PC-9 (cell line): ENCODE measurements at regions not wholly inside any gene's neighbourhood (a gene's known extent, or its start where the extent isn't known, plus 50 kb on each side); places are given as distances from the start of the nearest gene placed in this dataset.

Experiments
- EZH2 ChIP-seq: fragments of 200-600 bp; sonication (generic); IDR thresholded peaks from 2 replicates; pipeline ENCODE4 v1.8.0; 2017; ENCODE audit warnings: antibody characterized with exemption, low read depth
- TF ChIP-seq, protein P1 (sequence below): fragments of 200-600 bp; sonication (generic); conservative IDR thresholded peaks from 2 replicates; pipeline ENCODE4 v1.6.1; 2017; ENCODE audit warnings: mixed run types, antibody characterized with exemption, mild to moderate bottlenecking, moderate library complexity

DNA sequence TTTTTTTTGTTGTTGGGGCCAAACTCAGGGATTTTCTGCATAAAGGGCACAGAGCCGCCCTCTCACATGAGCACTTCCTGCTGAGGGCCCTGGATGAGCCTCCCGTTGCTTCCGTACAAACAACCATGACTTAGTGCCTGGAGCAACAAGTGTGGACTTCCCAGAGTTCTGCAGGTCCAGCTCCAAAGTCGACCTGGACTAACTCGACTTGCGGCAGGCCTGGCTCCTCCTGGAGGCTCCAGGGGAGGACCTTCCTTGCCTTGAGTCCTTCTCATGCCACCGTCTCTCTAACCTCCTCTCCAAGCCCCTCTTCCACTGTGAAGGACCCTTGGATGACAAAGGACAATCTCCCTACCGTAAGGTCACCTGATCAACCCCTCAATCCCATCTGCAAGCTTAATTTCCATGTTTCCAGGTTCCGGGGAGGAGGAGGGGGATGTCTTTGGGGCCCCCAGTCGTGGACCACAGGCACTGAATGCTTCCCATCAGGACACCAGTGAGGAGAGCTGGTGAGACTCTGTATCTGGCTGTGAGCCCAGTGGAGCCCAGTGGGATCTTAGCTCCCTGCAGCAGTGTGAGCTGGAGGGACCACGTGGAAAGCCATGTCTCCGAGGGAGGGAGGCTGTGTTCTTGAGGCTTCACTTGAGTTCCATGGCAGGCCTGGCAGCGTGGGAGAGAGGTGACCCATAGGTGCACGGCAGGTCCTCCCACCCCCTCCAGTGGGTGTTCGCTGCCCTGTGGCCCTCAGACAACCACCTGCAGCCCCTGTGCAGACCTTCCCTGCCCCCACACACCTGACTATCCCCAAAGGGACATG is 199.5 kb upstream of the PPP2R2D start:
- TF ChIP-seq EZH2: no peak
- TF ChIP-seq, protein P1, sequence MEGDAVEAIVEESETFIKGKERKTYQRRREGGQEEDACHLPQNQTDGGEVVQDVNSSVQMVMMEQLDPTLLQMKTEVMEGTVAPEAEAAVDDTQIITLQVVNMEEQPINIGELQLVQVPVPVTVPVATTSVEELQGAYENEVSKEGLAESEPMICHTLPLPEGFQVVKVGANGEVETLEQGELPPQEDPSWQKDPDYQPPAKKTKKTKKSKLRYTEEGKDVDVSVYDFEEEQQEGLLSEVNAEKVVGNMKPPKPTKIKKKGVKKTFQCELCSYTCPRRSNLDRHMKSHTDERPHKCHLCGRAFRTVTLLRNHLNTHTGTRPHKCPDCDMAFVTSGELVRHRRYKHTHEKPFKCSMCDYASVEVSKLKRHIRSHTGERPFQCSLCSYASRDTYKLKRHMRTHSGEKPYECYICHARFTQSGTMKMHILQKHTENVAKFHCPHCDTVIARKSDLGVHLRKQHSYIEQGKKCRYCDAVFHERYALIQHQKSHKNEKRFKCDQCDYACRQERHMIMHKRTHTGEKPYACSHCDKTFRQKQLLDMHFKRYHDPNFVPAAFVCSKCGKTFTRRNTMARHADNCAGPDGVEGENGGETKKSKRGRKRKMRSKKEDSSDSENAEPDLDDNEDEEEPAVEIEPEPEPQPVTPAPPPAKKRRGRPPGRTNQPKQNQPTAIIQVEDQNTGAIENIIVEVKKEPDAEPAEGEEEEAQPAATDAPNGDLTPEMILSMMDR: no peak
